ENCODE measurements at regions not wholly inside any gene's neighbourhood (a gene's known extent, or its start where the extent isn't known, plus 50 kb on each side); places are given as distances from the start of the nearest gene placed in this dataset.
"Not testable (repeated sequence)": the region's sequence is repeated elsewhere in the genome, so short reads cannot be mapped to it uniquely, and the experiment has no call there.

GRCh38 chr13:107644136-107644535, 571.2 kb downstream of the LIG4 start:
- no peak for FAIRE-seq

- FAIRE-seq, result no peak
Observed at GRCh38 chr13:107643615-107644014, 571.7 kb downstream of the LIG4 start.

- FAIRE-seq, result no peak
Observed at GRCh38 chr13:107642831-107643230, 572.5 kb downstream of the LIG4 start.

- no peak for FAIRE-seq
Observed at GRCh38 chr13:107641574-107641973, 573.8 kb downstream of the LIG4 start.

GRCh38 chr13:107625648-107626047, 589.7 kb downstream of the LIG4 start:
- no peak for FAIRE-seq

- no peak for FAIRE-seq
Observed at GRCh38 chr13:107617527-107617926, 597.8 kb downstream of the LIG4 start.

- FAIRE-seq, result no peak
Observed at GRCh38 chr13:107612376-107612775, 603.0 kb downstream of the LIG4 start.

- FAIRE-seq, result no peak
Observed at GRCh38 chr13:107608736-107609135, 606.6 kb downstream of the LIG4 start.

GRCh38 chr13:107600971-107601370, 614.4 kb downstream of the LIG4 start:
- no peak for FAIRE-seq

GRCh38 chr13:107596306-107596705, 619.0 kb downstream of the LIG4 start:
- FAIRE-seq, result not testable (repeated sequence)

- no peak for FAIRE-seq
Observed at GRCh38 chr13:107590556-107590955, 624.8 kb downstream of the LIG4 start.

GRCh38 chr13:107587681-107588080, 627.7 kb downstream of the LIG4 start:
- FAIRE-seq, result no peak

- FAIRE-seq, result no peak
Observed at GRCh38 chr13:107586216-107586615, 629.1 kb downstream of the LIG4 start.

GRCh38 chr13:107585469-107586180, 629.7 kb downstream of the LIG4 start:
- FAIRE-seq, result no peak

GRCh38 chr13:107582171-107582570, 633.2 kb downstream of the LIG4 start:
- FAIRE-seq, result no peak

GRCh38 chr13:107580741-107581412, 634.5 kb downstream of the LIG4 start:
- FAIRE-seq, result no peak

GRCh38 chr13:107576430-107576829, 638.9 kb downstream of the LIG4 start:
- FAIRE-seq, result no peak

- no peak for FAIRE-seq
Observed at GRCh38 chr13:107574517-107575210, 640.7 kb downstream of the LIG4 start.

GRCh38 chr13:107573184-107573583, 642.2 kb downstream of the LIG4 start:
- FAIRE-seq, result no peak

- no peak for FAIRE-seq
Observed at GRCh38 chr13:107572156-107572555, 643.2 kb downstream of the LIG4 start.

GRCh38 chr13:107568181-107568580, 647.2 kb downstream of the LIG4 start:
- no peak for FAIRE-seq

- FAIRE-seq, result no peak
Observed at GRCh38 chr13:107563099-107563925, 652.0 kb downstream of the LIG4 start.

- FAIRE-seq, result no peak
Observed at GRCh38 chr13:107562203-107562602, 653.1 kb downstream of the LIG4 start.
